Liver (tissue), 8 donors: ENCODE measurements at regions not wholly inside any gene's neighbourhood (a gene's known extent, or its start where the extent isn't known, plus 50 kb on each side); places are given as distances from the start of the nearest gene placed in this dataset.

Experiments
- DNase-seq: peaks from one replicate; pipeline ENCODE4 v3.0.0-alpha.2; 2017; ENCODE audit warnings: low spot score
- H3K27ac ChIP-seq, 2 donors: one replicate each; pipeline ENCODE4 v1.7.0; 2013; ENCODE audit warnings: inconsistent platforms in 2 of 2, low read length in 2 of 2, control low read depth in 1 of 2, low read depth in 1 of 2, mild to moderate bottlenecking in 1 of 2
- H3K27me3 ChIP-seq, 4 donors: one replicate each; pipeline versions ENCODE4 v1.6.1 to v1.7.0; 2013; ENCODE audit warnings: low read length in 3 of 4, inconsistent platforms in 1 of 4, mild to moderate bottlenecking in 1 of 4, moderate library complexity in 1 of 4; ENCODE audit not compliant: control insufficient read depth in 4 of 4, insufficient read depth in 4 of 4
- H3K36me3 ChIP-seq, 4 donors: one replicate each; pipeline versions ENCODE4 v1.6.1 to v1.7.0; 2013; ENCODE audit warnings: low read length in 3 of 4, mild to moderate bottlenecking in 3 of 4, low read depth in 1 of 4, moderate library complexity in 1 of 4; ENCODE audit not compliant: control insufficient read depth in 4 of 4, insufficient read depth in 3 of 4
- H3K4me1 ChIP-seq, 4 donors: one replicate each; pipeline versions ENCODE4 v1.6.1 to v1.7.0; 2013; ENCODE audit warnings: low read length in 3 of 4, mild to moderate bottlenecking in 3 of 4, moderate library complexity in 1 of 4; ENCODE audit not compliant: control insufficient read depth in 4 of 4, insufficient read depth in 4 of 4
- H3K4me3 ChIP-seq, 3 donors: one replicate each; pipeline versions ENCODE4 v1.6.1 to v1.7.0; 2013; ENCODE audit warnings: low read length in 3 of 3, control low read depth in 1 of 3, low read depth in 1 of 3, mild to moderate bottlenecking in 1 of 3
- H3K9ac ChIP-seq, 2 donors: one replicate each; pipeline ENCODE4 v1.7.0; 2013; ENCODE audit warnings: low read length in 2 of 2, mild to moderate bottlenecking in 2 of 2, moderate library complexity in 2 of 2, control low read depth in 1 of 2, low read depth in 1 of 2
- H3K9me3 ChIP-seq, 4 donors: one replicate each; pipeline versions ENCODE4 v1.6.1 to v1.7.0; 2013; ENCODE audit warnings: low read length in 3 of 4; ENCODE audit not compliant: control insufficient read depth in 4 of 4
- FOXA1 ChIP-seq: IDR thresholded peaks from 2 replicates; pipeline ENCODE4 v1.6.1; 2016; ENCODE audit warnings: antibody characterized with exemption
- FOXA2 ChIP-seq: IDR thresholded peaks from 2 replicates; pipeline ENCODE4 v1.6.1; 2016; ENCODE audit warnings: antibody characterized with exemption
- HNF4A ChIP-seq, 2 donors: conservative IDR thresholded peaks; 2 replicates each; pipeline ENCODE4 v1.6.1; 2016; ENCODE audit warnings: antibody characterized with exemption in 2 of 2, mild to moderate bottlenecking in 2 of 2
- HNF4G ChIP-seq: IDR thresholded peaks from 2 replicates; pipeline ENCODE4 v1.6.1; 2016; ENCODE audit warnings: antibody characterized with exemption
- JUND ChIP-seq, 2 donors: IDR thresholded peaks; 2 replicates each; pipeline ENCODE4 v1.6.1; 2016; ENCODE audit warnings: antibody characterized with exemption in 2 of 2
- REST ChIP-seq: IDR thresholded peaks from 2 replicates; pipeline ENCODE4 v1.6.1; 2016; ENCODE audit warnings: antibody characterized with exemption, mild to moderate bottlenecking
- RXRA ChIP-seq, 2 donors: IDR thresholded peaks; 2 replicates each; pipeline ENCODE4 v1.6.1; 2017 to 2018; ENCODE audit warnings: antibody characterized with exemption in 2 of 2, mild to moderate bottlenecking in 1 of 2
- SP1 ChIP-seq: IDR thresholded peaks from 2 replicates; pipeline ENCODE4 v1.6.1; 2018; ENCODE audit warnings: antibody characterized with exemption, mild to moderate bottlenecking
- TAF1 ChIP-seq: conservative IDR thresholded peaks from 2 replicates; pipeline ENCODE4 v1.6.1; 2016; ENCODE audit warnings: antibody characterized with exemption, mild to moderate bottlenecking
- YY1 ChIP-seq: IDR thresholded peaks from 2 replicates; pipeline ENCODE4 v1.6.1; 2016; ENCODE audit warnings: antibody characterized with exemption, mild to moderate bottlenecking
- WGBS: extraction: QIAGEN DNeasy Blood & Tissue Kit; methylation state at CpG from one replicate; pipeline ENCODE4 v1.1.7; 2013; 5-methylcytosine and 5-hydroxymethylcytosine counted together
- TF ChIP-seq, protein P1 (sequence below): IDR thresholded peaks from 2 replicates; pipeline ENCODE4 v1.6.1; 2016; ENCODE audit warnings: antibody characterized with exemption
- TF ChIP-seq, protein P2 (sequence below): fragments of 150-350 bp; IDR thresholded peaks from 2 replicates; pipeline ENCODE4 v1.5.1; 2017; ENCODE audit warnings: improper control_type of control experiment, low read depth, low read length; ENCODE audit not compliant: missing input control
- TF ChIP-seq, protein P3 (sequence below): IDR thresholded peaks from 2 replicates; pipeline ENCODE4 v1.6.1; 2016; ENCODE audit warnings: antibody characterized with exemption
- TF ChIP-seq, protein P4 (sequence below): IDR thresholded peaks from 2 replicates; pipeline ENCODE4 v1.6.1; 2016; ENCODE audit warnings: antibody characterized with exemption
- donor health status: healthy.
- donor health status: healthy.
- donor health status: healthy.
- donor health status: healthy.
- donor health status: healthy.

DNA sequence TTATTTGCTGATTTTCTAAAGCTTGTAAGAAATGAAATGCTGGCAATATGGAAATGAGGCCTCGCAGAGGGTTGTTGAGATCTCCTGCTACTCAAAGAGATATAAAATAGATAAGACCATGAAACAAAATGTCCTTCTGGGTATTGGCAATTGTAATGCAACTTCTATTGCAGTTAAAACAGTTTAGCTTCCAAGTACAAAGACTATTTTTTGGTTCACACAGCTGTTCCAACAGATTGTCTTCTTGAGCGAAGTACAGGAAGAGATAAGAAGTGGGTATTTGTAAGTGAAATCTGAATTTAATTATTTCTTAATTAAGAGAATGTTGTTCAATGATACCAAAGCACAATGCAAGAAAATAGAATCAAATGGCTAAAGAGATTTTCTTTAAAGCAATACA is 801.5 kb upstream of the GBE1 start:
- no peak overlapping the region for H3K27ac ChIP-seq
- H3K4me1 ChIP-seq = no peaks in the 10 kb centered on the region
- TF ChIP-seq, protein P1, sequence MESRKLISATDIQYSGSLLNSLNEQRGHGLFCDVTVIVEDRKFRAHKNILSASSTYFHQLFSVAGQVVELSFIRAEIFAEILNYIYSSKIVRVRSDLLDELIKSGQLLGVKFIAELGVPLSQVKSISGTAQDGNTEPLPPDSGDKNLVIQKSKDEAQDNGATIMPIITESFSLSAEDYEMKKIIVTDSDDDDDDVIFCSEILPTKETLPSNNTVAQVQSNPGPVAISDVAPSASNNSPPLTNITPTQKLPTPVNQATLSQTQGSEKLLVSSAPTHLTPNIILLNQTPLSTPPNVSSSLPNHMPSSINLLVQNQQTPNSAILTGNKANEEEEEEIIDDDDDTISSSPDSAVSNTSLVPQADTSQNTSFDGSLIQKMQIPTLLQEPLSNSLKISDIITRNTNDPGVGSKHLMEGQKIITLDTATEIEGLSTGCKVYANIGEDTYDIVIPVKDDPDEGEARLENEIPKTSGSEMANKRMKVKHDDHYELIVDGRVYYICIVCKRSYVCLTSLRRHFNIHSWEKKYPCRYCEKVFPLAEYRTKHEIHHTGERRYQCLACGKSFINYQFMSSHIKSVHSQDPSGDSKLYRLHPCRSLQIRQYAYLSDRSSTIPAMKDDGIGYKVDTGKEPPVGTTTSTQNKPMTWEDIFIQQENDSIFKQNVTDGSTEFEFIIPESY = no peak
- TF ChIP-seq, protein P2, sequence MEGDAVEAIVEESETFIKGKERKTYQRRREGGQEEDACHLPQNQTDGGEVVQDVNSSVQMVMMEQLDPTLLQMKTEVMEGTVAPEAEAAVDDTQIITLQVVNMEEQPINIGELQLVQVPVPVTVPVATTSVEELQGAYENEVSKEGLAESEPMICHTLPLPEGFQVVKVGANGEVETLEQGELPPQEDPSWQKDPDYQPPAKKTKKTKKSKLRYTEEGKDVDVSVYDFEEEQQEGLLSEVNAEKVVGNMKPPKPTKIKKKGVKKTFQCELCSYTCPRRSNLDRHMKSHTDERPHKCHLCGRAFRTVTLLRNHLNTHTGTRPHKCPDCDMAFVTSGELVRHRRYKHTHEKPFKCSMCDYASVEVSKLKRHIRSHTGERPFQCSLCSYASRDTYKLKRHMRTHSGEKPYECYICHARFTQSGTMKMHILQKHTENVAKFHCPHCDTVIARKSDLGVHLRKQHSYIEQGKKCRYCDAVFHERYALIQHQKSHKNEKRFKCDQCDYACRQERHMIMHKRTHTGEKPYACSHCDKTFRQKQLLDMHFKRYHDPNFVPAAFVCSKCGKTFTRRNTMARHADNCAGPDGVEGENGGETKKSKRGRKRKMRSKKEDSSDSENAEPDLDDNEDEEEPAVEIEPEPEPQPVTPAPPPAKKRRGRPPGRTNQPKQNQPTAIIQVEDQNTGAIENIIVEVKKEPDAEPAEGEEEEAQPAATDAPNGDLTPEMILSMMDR = no peak
- no peak for TF ChIP-seq HNF4G
- TF ChIP-seq REST = no peak
- no peak for TF ChIP-seq FOXA2
- no peak for TF ChIP-seq YY1
- peaks cover 0 to 5% (median 0%) of the 10 kb centered on the region in 4 donors for H3K9me3 ChIP-seq
- H3K36me3 ChIP-seq = no peaks in the 10 kb centered on the region
- 73% methylated on average over 2 of the region's 2 CpGs for WGBS
- H3K9ac ChIP-seq = no peak overlapping the region
- H3K4me3 ChIP-seq = no peak overlapping the region
- no peak for DNase-seq
- no peaks in the 10 kb centered on the region for H3K27me3 ChIP-seq

GRCh38 chr3:82561784-82562183 is 800.3 kb upstream of the GBE1 start:
- no peak for DNase-seq
- WGBS = 83% methylated on average over 2 of the region's 2 CpGs
- Histone ChIP-seq H3K27ac (no peak overlapping the region), H3K9me3 (peaks cover 0 to 1% (median 0%) of the 10 kb centered on the region in 4 donors), H3K4me3 (no peak overlapping the region), H3K27me3 (no peaks in the 10 kb centered on the region), H3K9ac (no peak overlapping the region), H3K36me3 (no peaks in the 10 kb centered on the region), H3K4me1 (no peaks in the 10 kb centered on the region)
- TF ChIP-seq TAF1 (no peak), HNF4G (no peak), FOXA2 (no peak), FOXA1 (no peak), YY1 (no peak), HNF4A (conservative IDR thresholded peaks at IDR 0.05) (no peak), SP1 (no peak), RXRA (IDR thresholded peaks at IDR 0.05) (no peak), JUND (IDR thresholded peaks at IDR 0.05) (no peak)
- TF ChIP-seq, protein P3, sequence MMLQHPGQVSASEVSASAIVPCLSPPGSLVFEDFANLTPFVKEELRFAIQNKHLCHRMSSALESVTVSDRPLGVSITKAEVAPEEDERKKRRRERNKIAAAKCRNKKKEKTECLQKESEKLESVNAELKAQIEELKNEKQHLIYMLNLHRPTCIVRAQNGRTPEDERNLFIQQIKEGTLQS = no peak
- TF ChIP-seq, protein P4, sequence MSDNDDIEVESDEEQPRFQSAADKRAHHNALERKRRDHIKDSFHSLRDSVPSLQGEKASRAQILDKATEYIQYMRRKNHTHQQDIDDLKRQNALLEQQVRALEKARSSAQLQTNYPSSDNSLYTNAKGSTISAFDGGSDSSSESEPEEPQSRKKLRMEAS = no peak
- TF ChIP-seq, protein P2 = no peak
